H1 (cell line): ENCODE measurements at regions not wholly inside any gene's neighbourhood (a gene's known extent, or its start where the extent isn't known, plus 50 kb on each side); places are given as distances from the start of the nearest gene placed in this dataset.

Experiments
- JUN ChIP-seq: IDR thresholded peaks from 2 replicates; pipeline ENCODE4 v1.6.1; 2011; ENCODE audit warnings: low read depth, mild to moderate bottlenecking, improper control_type of control experiment, low read length
- POLR2A ChIP-seq, 2 experiments: IDR thresholded peaks; 1 replicate in 1 of 2; 2 replicates in 1 of 2; pipeline ENCODE4 v1.6.1; 2011; ENCODE audit warnings: low read depth in 2 of 2, low read length in 2 of 2, mild to moderate bottlenecking in 2 of 2; ENCODE audit errors: control extremely low read depth in 1 of 2
- SP1 ChIP-seq: IDR thresholded peaks from 2 replicates; pipeline ENCODE4 v1.6.1; 2011; ENCODE audit warnings: low read depth, low read length
- TF ChIP-seq, protein P1 (sequence below), 3 experiments: IDR thresholded peaks; 1 replicate in 2 of 3; 2 replicates in 1 of 3; pipeline versions ENCODE4 v1.5.1 to v1.6.1; 2011; ENCODE audit warnings: low read length in 3 of 3, mild to moderate bottlenecking in 3 of 3, inconsistent platforms in 2 of 3, low read depth in 1 of 3, moderate library complexity in 1 of 3; ENCODE audit not compliant: insufficient read depth in 1 of 3; ENCODE audit errors: control extremely low read depth in 1 of 3

DNA sequence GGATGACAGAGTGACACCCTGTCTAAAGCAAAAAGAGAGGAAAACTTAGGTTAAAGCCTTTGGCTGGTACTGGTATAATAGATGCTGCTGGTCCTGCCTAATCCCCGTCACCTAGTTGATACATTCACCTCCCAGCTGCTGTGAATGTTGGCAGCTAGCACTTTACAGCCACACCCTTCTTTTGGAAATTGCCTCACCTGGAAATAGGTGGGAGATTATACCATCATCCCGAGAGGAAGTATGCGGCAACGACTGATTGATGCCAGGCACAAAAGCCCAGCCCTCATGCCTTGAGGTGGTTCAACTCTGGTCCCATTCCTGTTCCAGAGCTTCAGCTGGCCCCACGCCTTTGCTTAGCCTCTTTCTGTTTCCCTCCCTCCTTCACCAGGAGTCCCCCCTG is 53.2 kb upstream of the SIAH1 start:
- TF ChIP-seq SP1 = no peak
- TF ChIP-seq, protein P1, sequence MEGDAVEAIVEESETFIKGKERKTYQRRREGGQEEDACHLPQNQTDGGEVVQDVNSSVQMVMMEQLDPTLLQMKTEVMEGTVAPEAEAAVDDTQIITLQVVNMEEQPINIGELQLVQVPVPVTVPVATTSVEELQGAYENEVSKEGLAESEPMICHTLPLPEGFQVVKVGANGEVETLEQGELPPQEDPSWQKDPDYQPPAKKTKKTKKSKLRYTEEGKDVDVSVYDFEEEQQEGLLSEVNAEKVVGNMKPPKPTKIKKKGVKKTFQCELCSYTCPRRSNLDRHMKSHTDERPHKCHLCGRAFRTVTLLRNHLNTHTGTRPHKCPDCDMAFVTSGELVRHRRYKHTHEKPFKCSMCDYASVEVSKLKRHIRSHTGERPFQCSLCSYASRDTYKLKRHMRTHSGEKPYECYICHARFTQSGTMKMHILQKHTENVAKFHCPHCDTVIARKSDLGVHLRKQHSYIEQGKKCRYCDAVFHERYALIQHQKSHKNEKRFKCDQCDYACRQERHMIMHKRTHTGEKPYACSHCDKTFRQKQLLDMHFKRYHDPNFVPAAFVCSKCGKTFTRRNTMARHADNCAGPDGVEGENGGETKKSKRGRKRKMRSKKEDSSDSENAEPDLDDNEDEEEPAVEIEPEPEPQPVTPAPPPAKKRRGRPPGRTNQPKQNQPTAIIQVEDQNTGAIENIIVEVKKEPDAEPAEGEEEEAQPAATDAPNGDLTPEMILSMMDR (IDR thresholded peaks at IDR 0.05; ENCODE audit: control extremely low read depth in 1 of 3, insufficient read depth in 1 of 3, low read depth in 1 of 3, low read length in 3 of 3) = no peak
- TF ChIP-seq JUN = no peak
- TF ChIP-seq POLR2A (IDR thresholded peaks at IDR 0.05; ENCODE audit: control extremely low read depth in 1 of 2, low read depth in 2 of 2, low read length in 2 of 2) = no peak
